ENCODE measurements at regions not wholly inside any gene's neighbourhood (a gene's known extent, or its start where the extent isn't known, plus 50 kb on each side); places are given as distances from the start of the nearest gene placed in this dataset.
"Not testable (repeated sequence)": the region's sequence is repeated elsewhere in the genome, so short reads cannot be mapped to it uniquely, and the experiment has no call there.

GRCh38 chr16:29355339-29356059 is 51.0 kb downstream of the NPIPB11 start:
- H3K4me3 ChIP-seq; H3K4me1 ChIP-seq; DNase-seq; intact Hi-C loops (cut with DNase I); H3K36me3 ChIP-seq; H3K27me3 ChIP-seq; H3K9ac ChIP-seq (ENCODE audit: low read depth in 2 of 2, low read length in 2 of 2); H3K27ac ChIP-seq; H3K9me3 ChIP-seq: not testable (repeated sequence)

- H3K9me3 ChIP-seq; H3K9ac ChIP-seq (ENCODE audit: low read depth in 2 of 2, low read length in 2 of 2); H3K4me1 ChIP-seq; H3K4me3 ChIP-seq; DNase-seq; H3K36me3 ChIP-seq; H3K27ac ChIP-seq; H3K27me3 ChIP-seq; intact Hi-C loops (cut with DNase I): not testable (repeated sequence)
Measured at GRCh38 chr16:29354449-29354848, 52.1 kb downstream of the NPIPB11 start.

- H3K27me3 ChIP-seq; intact Hi-C loops (cut with DNase I); H3K36me3 ChIP-seq; H3K4me1 ChIP-seq; H3K9me3 ChIP-seq; H3K4me3 ChIP-seq; DNase-seq; H3K27ac ChIP-seq; H3K9ac ChIP-seq (ENCODE audit: low read depth in 2 of 2, low read length in 2 of 2): not testable (repeated sequence)
Measured at GRCh38 chr16:29352617-29352999, 53.9 kb downstream of the NPIPB11 start.

- H3K4me1 ChIP-seq; intact Hi-C loops (cut with DNase I); H3K4me3 ChIP-seq; H3K27me3 ChIP-seq; H3K9ac ChIP-seq (ENCODE audit: low read depth in 2 of 2, low read length in 2 of 2); H3K36me3 ChIP-seq; H3K27ac ChIP-seq; H3K9me3 ChIP-seq; DNase-seq: not testable (repeated sequence)
Measured at GRCh38 chr16:29351970-29352616, 54.4 kb downstream of the NPIPB11 start.

- H3K9me3 ChIP-seq; DNase-seq; H3K27me3 ChIP-seq; intact Hi-C loops (cut with DNase I); H3K4me1 ChIP-seq; H3K36me3 ChIP-seq; H3K4me3 ChIP-seq; H3K27ac ChIP-seq; H3K9ac ChIP-seq (ENCODE audit: low read depth in 2 of 2, low read length in 2 of 2): not testable (repeated sequence)
Measured at GRCh38 chr16:29351271-29351969, 55.1 kb downstream of the NPIPB11 start.

- H3K4me1 ChIP-seq; H3K9ac ChIP-seq (ENCODE audit: low read depth in 2 of 2, low read length in 2 of 2); H3K4me3 ChIP-seq; intact Hi-C loops (cut with DNase I); H3K27ac ChIP-seq; H3K36me3 ChIP-seq; H3K27me3 ChIP-seq; H3K9me3 ChIP-seq: not testable (repeated sequence)
- peak; percentile 38 for DNase-seq
Measured at GRCh38 chr16:29349966-29350365, 56.5 kb downstream of the NPIPB11 start.

- H3K4me1 ChIP-seq; H3K27ac ChIP-seq; H3K27me3 ChIP-seq; H3K4me3 ChIP-seq; DNase-seq; H3K9ac ChIP-seq (ENCODE audit: low read depth in 2 of 2, low read length in 2 of 2); H3K9me3 ChIP-seq; H3K36me3 ChIP-seq; intact Hi-C loops (cut with DNase I): not testable (repeated sequence)
Measured at GRCh38 chr16:29348748-29349147, 57.8 kb downstream of the NPIPB11 start.

GRCh38 chr16:29348123-29348690 is 58.3 kb downstream of the NPIPB11 start:
- H3K27ac ChIP-seq; intact Hi-C loops (cut with DNase I): not testable (repeated sequence)

GRCh38 chr16:29346796-29347580 is 59.5 kb downstream of the NPIPB11 start:
- H3K9me3 ChIP-seq; H3K4me3 ChIP-seq; intact Hi-C loops (cut with DNase I); H3K27ac ChIP-seq; DNase-seq; H3K4me1 ChIP-seq; H3K27me3 ChIP-seq; H3K9ac ChIP-seq (ENCODE audit: low read depth in 2 of 2, low read length in 2 of 2); H3K36me3 ChIP-seq: not testable (repeated sequence)

More at GRCh38 chr16:29348123-29348690, 58.3 kb downstream of the NPIPB11 start:
- H3K4me1 ChIP-seq; H3K9me3 ChIP-seq; H3K4me3 ChIP-seq; DNase-seq; H3K36me3 ChIP-seq; H3K27me3 ChIP-seq; H3K9ac ChIP-seq (ENCODE audit: low read depth in 2 of 2, low read length in 2 of 2): not testable (repeated sequence)

- H3K4me3 ChIP-seq; H3K9me3 ChIP-seq; H3K27ac ChIP-seq; H3K9ac ChIP-seq (ENCODE audit: low read depth in 2 of 2, low read length in 2 of 2); H3K27me3 ChIP-seq; DNase-seq; H3K36me3 ChIP-seq; H3K4me1 ChIP-seq; intact Hi-C loops (cut with DNase I): not testable (repeated sequence)
Measured at GRCh38 chr16:29346203-29346602, 60.3 kb downstream of the NPIPB11 start.

GRCh38 chr16:29342937-29343336 is 63.6 kb downstream of the NPIPB11 start:
- intact Hi-C loops (cut with DNase I); H3K9me3 ChIP-seq; DNase-seq; H3K27me3 ChIP-seq; H3K4me3 ChIP-seq; H3K9ac ChIP-seq (ENCODE audit: low read depth in 2 of 2, low read length in 2 of 2); H3K36me3 ChIP-seq; H3K27ac ChIP-seq; H3K4me1 ChIP-seq: not testable (repeated sequence)

GRCh38 chr16:29340779-29341438 is 65.6 kb downstream of the NPIPB11 start:
- H3K4me3 ChIP-seq; H3K4me1 ChIP-seq; H3K36me3 ChIP-seq; intact Hi-C loops (cut with DNase I); H3K27me3 ChIP-seq; H3K27ac ChIP-seq; H3K9ac ChIP-seq (ENCODE audit: low read depth in 2 of 2, low read length in 2 of 2); DNase-seq; H3K9me3 ChIP-seq: not testable (repeated sequence)

Measured in colonic mucosa (tissue), 4 donors.